GM19351 (cell line): ENCODE measurements at regions not wholly inside any gene's neighbourhood (a gene's known extent, or its start where the extent isn't known, plus 50 kb on each side); places are given as distances from the start of the nearest gene placed in this dataset.
"Not testable (repeated sequence)": the region's sequence is repeated elsewhere in the genome, so short reads cannot be mapped to it uniquely, and the experiment has no call there.

Experiments
- ATAC-seq: cut with Tn5 transposase; IDR thresholded peaks from one replicate; pipeline ENCODE4 v1.9.1; 2021; ENCODE audit warnings: mild to moderate bottlenecking, moderate library complexity; ENCODE audit not compliant: unreplicated experiment

DNA sequence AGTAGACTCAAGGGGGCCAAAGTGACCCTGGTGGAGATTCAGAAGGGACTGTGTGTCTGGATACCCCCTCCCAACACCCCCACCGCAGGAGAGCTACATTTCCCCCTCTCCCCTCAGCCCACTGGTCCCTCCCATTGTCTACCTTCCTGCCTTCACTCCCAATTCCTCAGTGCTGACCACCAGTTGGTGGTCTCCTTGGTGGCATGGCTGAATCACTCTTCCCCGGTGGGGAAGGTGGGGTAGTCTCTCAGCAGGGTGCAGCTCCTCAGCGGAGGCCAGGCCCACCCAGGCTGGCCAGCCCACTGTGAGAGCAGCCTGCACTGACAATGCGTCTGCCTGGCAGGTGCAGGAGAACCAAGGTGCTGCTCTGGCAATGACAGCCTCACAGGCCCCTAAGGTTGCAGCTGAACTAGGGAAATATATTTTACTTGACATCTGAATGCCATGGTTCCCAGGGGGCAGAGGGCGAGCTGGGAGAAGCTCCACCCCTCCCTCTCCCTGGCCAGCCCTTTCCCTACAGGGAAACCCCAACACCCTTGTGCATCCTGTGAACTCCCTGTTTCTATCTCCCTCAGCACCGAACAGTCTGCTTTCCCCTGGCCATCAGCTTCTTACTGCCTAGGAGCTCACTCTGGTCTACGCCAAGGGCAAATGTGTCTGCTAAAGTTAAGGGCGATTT, 62.6 kb upstream of the PAX8 start:
- ATAC-seq, result no peak

DNA sequence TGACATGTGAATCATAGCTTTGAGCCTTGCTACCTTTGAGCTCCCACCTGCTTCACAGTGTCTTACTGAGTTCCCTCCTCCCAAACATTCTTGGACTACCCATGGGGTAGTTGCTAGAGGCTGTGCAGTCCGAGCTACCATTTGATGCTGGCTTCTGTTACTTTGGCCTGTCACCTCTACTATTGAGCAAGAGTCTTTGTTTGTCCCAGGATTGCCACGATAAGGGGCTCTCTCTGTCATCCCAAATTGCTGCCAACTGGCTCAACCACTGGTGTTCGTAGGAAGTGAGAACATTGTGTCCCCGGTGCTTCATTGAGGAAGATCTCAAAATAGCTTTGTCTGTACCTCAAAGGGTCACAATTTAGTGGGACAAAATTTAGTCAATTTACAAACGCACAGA, 59.1 kb upstream of the PAX8 start:
- no peak for ATAC-seq

DNA sequence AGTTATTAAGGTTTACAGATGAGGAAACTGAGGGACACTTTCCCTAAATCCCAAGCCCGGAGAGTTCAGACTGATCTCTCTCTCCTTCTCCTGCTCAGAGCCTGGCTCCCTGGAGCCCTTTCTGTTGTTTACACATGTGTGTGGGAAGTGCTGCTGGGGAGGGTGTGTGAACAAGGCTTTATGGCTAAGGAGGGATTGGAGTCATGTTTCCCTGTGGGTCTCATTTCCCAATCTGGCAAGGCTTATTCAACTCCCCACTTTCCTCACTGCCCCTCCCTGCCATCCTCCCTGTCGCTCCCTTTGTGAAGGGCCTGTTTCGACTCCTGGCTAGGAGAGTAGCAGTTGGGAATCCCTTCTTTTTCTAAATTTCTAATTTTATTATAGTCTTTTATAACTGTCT, 57.3 kb upstream of the PAX8 start:
- not testable (repeated sequence) for ATAC-seq

- ATAC-seq, result no peak
Measured at GRCh38 chr2:113334147-113334546, 55.4 kb upstream of the PAX8 start.

GRCh38 chr2:113333735-113334134, 55.0 kb upstream of the PAX8 start:
- not testable (repeated sequence) for ATAC-seq

GRCh38 chr2:113330060-113330767, 51.5 kb upstream of the PAX8 start:
- ATAC-seq, result not testable (repeated sequence)

DNA sequence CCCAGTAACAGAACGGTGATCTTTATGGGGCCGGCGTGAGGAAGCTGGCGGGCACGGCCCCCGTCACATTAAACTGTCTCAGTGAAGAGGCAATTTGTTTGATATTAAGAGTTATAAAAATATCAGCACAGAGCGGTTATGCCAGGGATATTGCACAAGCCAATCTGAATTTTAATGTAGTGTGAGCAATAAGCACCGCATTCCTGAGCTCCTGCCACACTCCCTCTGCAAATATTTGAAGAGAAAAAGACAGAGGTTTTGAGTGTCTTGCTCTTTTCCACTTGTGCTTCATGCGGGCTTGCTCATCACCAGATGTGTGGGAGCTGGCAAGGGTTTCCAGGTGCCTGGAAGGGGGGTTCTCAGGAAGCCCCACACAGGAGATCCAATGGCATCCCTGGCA, 50.3 kb upstream of the PAX8 start:
- ATAC-seq, result not testable (repeated sequence)

- not testable (repeated sequence) for ATAC-seq
Measured at GRCh38 chr2:113328572-113328971, 49.9 kb upstream of the PAX8 start.
